ENCODE measurements at regions not wholly inside any gene's neighbourhood (a gene's known extent, or its start where the extent isn't known, plus 50 kb on each side); places are given as distances from the start of the nearest gene placed in this dataset.

GRCh38 chr4:24244663-24245490 lies 339.5 kb downstream of the DHX15 start:
- no peak for TF ChIP-seq REST (IDR thresholded peaks at IDR 0.05)
- TF ChIP-seq ATF3 (IDR thresholded peaks at IDR 0.05) = no peak
- no peak for TF ChIP-seq NR2F2 (IDR thresholded peaks at IDR 0.05)
- TF ChIP-seq HNF4A (conservative IDR thresholded peaks at IDR 0.05) = no peak
- TF ChIP-seq JUND (IDR thresholded peaks at IDR 0.05) = no peak
- no peak for TF ChIP-seq YY1 (IDR thresholded peaks at IDR 0.05)
- no peak for TF ChIP-seq ZBTB33 (IDR thresholded peaks at IDR 0.05)
- no peak for TF ChIP-seq MAX (IDR thresholded peaks at IDR 0.05)
- TF ChIP-seq FOXA2 (IDR thresholded peaks at IDR 0.05) = no peak
- no peak for TF ChIP-seq EGR1 (IDR thresholded peaks at IDR 0.05; ENCODE audit: low read depth in 2 of 2)
- TF ChIP-seq TAF1 (conservative IDR thresholded peaks at IDR 0.05) = no peak
- TF ChIP-seq FOXA1 (IDR thresholded peaks at IDR 0.05) = no peak

GRCh38 chr4:24243641-24244040 lies 340.7 kb downstream of the DHX15 start:
- H3K4me3 ChIP-seq (ENCODE audit: low read depth in 1 of 3, low read length in 3 of 3) = no peak overlapping the region
- H3K4me1 ChIP-seq (ENCODE audit: control insufficient read depth in 4 of 4, insufficient read depth in 4 of 4, low read length in 3 of 4) = peaks cover 0 to 2% (median 0%) of the 10 kb centered on the region in 4 donors
- DNase-seq (ENCODE audit: low spot score) = no peak
- 82% methylated on average over 2 of the region's 2 CpGs for WGBS
- no peak overlapping the region for H3K9ac ChIP-seq (ENCODE audit: low read depth in 1 of 2, low read length in 2 of 2)
- H3K27ac ChIP-seq (ENCODE audit: low read depth in 1 of 2, low read length in 2 of 2) = no peak overlapping the region
- H3K36me3 ChIP-seq (ENCODE audit: control insufficient read depth in 4 of 4, insufficient read depth in 3 of 4, low read depth in 1 of 4, low read length in 3 of 4) = no peaks in the 10 kb centered on the region
- no peaks in the 10 kb centered on the region for H3K27me3 ChIP-seq (ENCODE audit: control insufficient read depth in 4 of 4, insufficient read depth in 4 of 4, low read length in 3 of 4)
- H3K9me3 ChIP-seq (ENCODE audit: control insufficient read depth in 4 of 4, low read length in 3 of 4) = no peaks in the 10 kb centered on the region
- TF ChIP-seq RAD21 (IDR thresholded peaks at IDR 0.05) (no peak), HNF4G (IDR thresholded peaks at IDR 0.05) (no peak), TAF1 (conservative IDR thresholded peaks at IDR 0.05) (no peak), NR2F2 (IDR thresholded peaks at IDR 0.05) (no peak), EGR1 (IDR thresholded peaks at IDR 0.05; ENCODE audit: low read depth in 2 of 2) (no peak), MAX (IDR thresholded peaks at IDR 0.05) (no peak), RXRA (IDR thresholded peaks at IDR 0.05) (no peak), FOXA1 (IDR thresholded peaks at IDR 0.05) (no peak), ZBTB33 (IDR thresholded peaks at IDR 0.05) (no peak), JUND (IDR thresholded peaks at IDR 0.05) (no peak), REST (IDR thresholded peaks at IDR 0.05) (no peak), ATF3 (IDR thresholded peaks at IDR 0.05) (no peak)

More at GRCh38 chr4:24244663-24245490, 339.5 kb downstream of the DHX15 start:
- Histone ChIP-seq H3K9me3 (ENCODE audit: control insufficient read depth in 4 of 4, low read length in 3 of 4) (no peaks in the 10 kb centered on the region), H3K4me1 (ENCODE audit: control insufficient read depth in 4 of 4, insufficient read depth in 4 of 4, low read length in 3 of 4) (peaks cover 0 to 2% (median 0%) of the 10 kb centered on the region in 4 donors), H3K36me3 (ENCODE audit: control insufficient read depth in 4 of 4, insufficient read depth in 3 of 4, low read depth in 1 of 4, low read length in 3 of 4) (no peaks in the 10 kb centered on the region), H3K4me3 (ENCODE audit: low read depth in 1 of 3, low read length in 3 of 3) (no peak overlapping the region), H3K27me3 (ENCODE audit: control insufficient read depth in 4 of 4, insufficient read depth in 4 of 4, low read length in 3 of 4) (no peaks in the 10 kb centered on the region), H3K9ac (ENCODE audit: low read depth in 1 of 2, low read length in 2 of 2) (no peak overlapping the region), H3K27ac (ENCODE audit: low read depth in 1 of 2, low read length in 2 of 2) (no peak overlapping the region)
- DNase-seq (ENCODE audit: low spot score) = no peak
- 83% methylated on average over 9 of the region's 9 CpGs for WGBS
